Breast epithelium (tissue), 3 donors: ENCODE measurements at regions not wholly inside any gene's neighbourhood (a gene's known extent, or its start where the extent isn't known, plus 50 kb on each side); places are given as distances from the start of the nearest gene placed in this dataset.

Source experiments
- POLR2A ChIP-seq: fragments of 450-650 bp; IDR thresholded peaks from one replicate; pipeline ENCODE4 v1.6.1; 2016; ENCODE audit warnings: antibody characterized with exemption, mild to moderate bottlenecking, moderate library complexity
- POLR2AphosphoS5 ChIP-seq, 3 donors: sonication (generic); formaldehyde crosslinking; IDR thresholded peaks; one replicate each; pipeline ENCODE4 v1.6.1; 2017; ENCODE audit warnings: antibody characterized with exemption in 3 of 3
- TF ChIP-seq, protein P1 (sequence below), 3 donors: fragments of 450-650 bp; IDR thresholded peaks; one replicate each; pipeline ENCODE4 v1.5.1; 2016 to 2017; ENCODE audit warnings: antibody characterized with exemption in 3 of 3, mild to moderate bottlenecking in 3 of 3, moderate library complexity in 3 of 3

DNA sequence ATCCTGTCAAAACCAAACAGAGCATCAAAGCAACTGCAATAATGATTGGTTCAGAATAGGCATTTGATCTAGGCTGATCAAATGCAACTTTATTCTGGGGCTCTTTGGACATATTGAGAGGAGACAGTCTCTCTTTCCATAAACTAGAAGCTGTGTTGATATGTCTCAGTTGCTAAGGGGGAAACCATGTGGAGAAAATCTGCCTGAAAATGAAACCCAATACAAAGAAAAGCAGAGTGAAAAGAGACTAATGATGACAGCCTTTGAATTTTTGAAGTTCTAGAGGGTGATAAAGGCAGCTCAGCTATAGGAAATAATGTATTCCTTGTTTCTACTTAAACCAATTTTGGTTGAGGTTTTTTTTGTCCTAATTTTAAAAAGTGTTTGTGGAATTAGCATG lies 941.8 kb upstream of the POT1 start:
- TF ChIP-seq, protein P1, sequence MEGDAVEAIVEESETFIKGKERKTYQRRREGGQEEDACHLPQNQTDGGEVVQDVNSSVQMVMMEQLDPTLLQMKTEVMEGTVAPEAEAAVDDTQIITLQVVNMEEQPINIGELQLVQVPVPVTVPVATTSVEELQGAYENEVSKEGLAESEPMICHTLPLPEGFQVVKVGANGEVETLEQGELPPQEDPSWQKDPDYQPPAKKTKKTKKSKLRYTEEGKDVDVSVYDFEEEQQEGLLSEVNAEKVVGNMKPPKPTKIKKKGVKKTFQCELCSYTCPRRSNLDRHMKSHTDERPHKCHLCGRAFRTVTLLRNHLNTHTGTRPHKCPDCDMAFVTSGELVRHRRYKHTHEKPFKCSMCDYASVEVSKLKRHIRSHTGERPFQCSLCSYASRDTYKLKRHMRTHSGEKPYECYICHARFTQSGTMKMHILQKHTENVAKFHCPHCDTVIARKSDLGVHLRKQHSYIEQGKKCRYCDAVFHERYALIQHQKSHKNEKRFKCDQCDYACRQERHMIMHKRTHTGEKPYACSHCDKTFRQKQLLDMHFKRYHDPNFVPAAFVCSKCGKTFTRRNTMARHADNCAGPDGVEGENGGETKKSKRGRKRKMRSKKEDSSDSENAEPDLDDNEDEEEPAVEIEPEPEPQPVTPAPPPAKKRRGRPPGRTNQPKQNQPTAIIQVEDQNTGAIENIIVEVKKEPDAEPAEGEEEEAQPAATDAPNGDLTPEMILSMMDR (IDR thresholded peaks at IDR 0.05) = no peak
- no peak for TF ChIP-seq POLR2A
- no peak for TF ChIP-seq POLR2AphosphoS5 (IDR thresholded peaks at IDR 0.05)
